Astrocyte (in vitro differentiated cells and primary cell): ENCODE measurements at regions not wholly inside any gene's neighbourhood (a gene's known extent, or its start where the extent isn't known, plus 50 kb on each side); places are given as distances from the start of the nearest gene placed in this dataset.

Experiments used
- DNase-seq: peaks from one replicate; pipeline ENCODE4 v3.0.0-alpha.2; 2010; ENCODE audit warnings: low read depth
- FAIRE-seq: peaks from 2 replicates; lab custom pipeline; 2011; peaks lifted over from hg19 to GRCh38; lab: Jason Lieb, UNC
- H2AFZ ChIP-seq: 2 replicates; pipeline ENCODE4 v1.6.0; 2012; ENCODE audit warnings: low read depth, low read length, inconsistent platforms
- H3K27ac ChIP-seq: 2 replicates; pipeline ENCODE4 v1.5.1; 2011; ENCODE audit warnings: low read depth, low read length, inconsistent platforms
- H3K27me3 ChIP-seq: 2 replicates; pipeline ENCODE4 v1.6.0; 2011; ENCODE audit warnings: low read length, inconsistent platforms; ENCODE audit not compliant: insufficient read depth
- H3K36me3 ChIP-seq: 2 replicates; pipeline ENCODE4 v1.5.1; 2011; ENCODE audit warnings: low read length, inconsistent platforms; ENCODE audit not compliant: insufficient read depth
- H3K4me1 ChIP-seq: 2 replicates; pipeline ENCODE4 v1.5.1; 2011; ENCODE audit warnings: low read length, inconsistent platforms; ENCODE audit not compliant: insufficient read depth
- H3K4me2 ChIP-seq: 2 replicates; pipeline ENCODE4 v1.6.0; 2012; ENCODE audit warnings: low read length, inconsistent platforms
- H3K4me3 ChIP-seq: 2 replicates; pipeline ENCODE4 v1.5.1; 2011; ENCODE audit warnings: low read depth, mild to moderate bottlenecking, low read length, inconsistent platforms; ENCODE audit not compliant: insufficient read depth
- H3K79me2 ChIP-seq: 2 replicates; pipeline ENCODE4 v1.6.0; 2012; ENCODE audit warnings: mild to moderate bottlenecking, low read length, inconsistent platforms; ENCODE audit not compliant: insufficient read depth
- H3K9ac ChIP-seq: 2 replicates; pipeline ENCODE4 v1.6.0; 2012; ENCODE audit warnings: mild to moderate bottlenecking, low read length, inconsistent platforms
- H3K9me3 ChIP-seq: 2 replicates; pipeline ENCODE4 v1.5.1; 2012; ENCODE audit warnings: low read depth, mild to moderate bottlenecking, low read length, inconsistent platforms; ENCODE audit not compliant: insufficient read depth
- H4K20me1 ChIP-seq: 2 replicates; pipeline ENCODE4 v1.6.0; 2012; ENCODE audit warnings: low read length, inconsistent platforms; ENCODE audit not compliant: insufficient read depth
- H3K27ac Mint-ChIP-seq: one replicate; pipeline ENCODE4 v1.8.0; 2021; ENCODE audit warnings: mild to moderate bottlenecking, mixed read lengths; ENCODE audit not compliant: unreplicated experiment
- H3K27me3 Mint-ChIP-seq: one replicate; pipeline ENCODE4 v1.8.0; 2021; ENCODE audit warnings: low read depth, mixed read lengths; ENCODE audit not compliant: unreplicated experiment
- H3K36me3 Mint-ChIP-seq: one replicate; pipeline ENCODE4 v1.8.0; 2021; ENCODE audit warnings: low read depth, mixed read lengths; ENCODE audit not compliant: unreplicated experiment
- H3K4me1 Mint-ChIP-seq: one replicate; pipeline ENCODE4 v1.8.0; 2021; ENCODE audit warnings: low read depth, mixed read lengths; ENCODE audit not compliant: unreplicated experiment
- H3K4me3 Mint-ChIP-seq: one replicate; pipeline ENCODE4 v1.8.0; 2021; ENCODE audit warnings: mild to moderate bottlenecking, moderate library complexity, mixed read lengths; ENCODE audit not compliant: unreplicated experiment
- H3K9me3 Mint-ChIP-seq: one replicate; pipeline ENCODE4 v1.8.0; 2021; ENCODE audit warnings: mild to moderate bottlenecking, mixed read lengths; ENCODE audit not compliant: unreplicated experiment
- CTCF ChIP-seq: IDR thresholded peaks from 2 replicates; pipeline ENCODE4 v1.5.1; 2011; ENCODE audit warnings: low read depth, mild to moderate bottlenecking, inconsistent platforms, low read length, moderate library complexity; ENCODE audit not compliant: insufficient read depth
- EZH2 ChIP-seq: IDR thresholded peaks from 2 replicates; pipeline ENCODE4 v1.6.1; 2012; ENCODE audit warnings: mild to moderate bottlenecking, low read length, inconsistent platforms; ENCODE audit not compliant: insufficient read depth

DNA sequence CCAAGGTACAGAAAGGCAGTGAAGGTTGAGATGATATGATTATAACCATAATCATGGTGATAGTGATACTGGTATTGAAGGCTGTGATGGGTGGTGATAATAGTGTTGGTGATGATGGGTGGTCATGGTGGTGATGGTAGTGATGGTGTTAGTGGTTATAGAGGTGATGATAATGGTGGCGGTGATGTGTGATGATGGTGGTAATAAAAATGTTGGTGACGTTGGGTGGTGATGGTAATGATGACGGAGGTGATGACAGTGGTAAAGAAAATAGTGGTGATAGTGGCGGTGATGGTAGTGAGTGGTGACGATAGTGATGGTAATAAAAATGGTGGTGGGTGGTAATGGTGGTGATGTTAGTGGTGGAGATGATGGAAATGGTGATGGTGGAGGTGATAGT, 65.1 kb upstream of the KDM8 start:
- Mint-ChIP-seq H3K27ac (peak overlapping the region; percentile 21), H3K4me1 (no peaks in the 10 kb centered on the region), H3K4me3 (no peak overlapping the region), H3K36me3 (no peaks in the 10 kb centered on the region), H3K9me3 (peaks cover 8% of the 10 kb centered on the region), H3K27me3 (no peaks in the 10 kb centered on the region)
- H2AFZ ChIP-seq = no peak overlapping the region
- no peaks in the 10 kb centered on the region for H4K20me1 ChIP-seq
- no peak overlapping the region for H3K9ac ChIP-seq
- no peak overlapping the region for H3K4me2 ChIP-seq
- no peak for FAIRE-seq
- DNase-seq = no peak
- H3K79me2 ChIP-seq = no peaks in the 10 kb centered on the region
- no peaks in the 10 kb centered on the region for H3K27me3 ChIP-seq
- TF ChIP-seq EZH2 (no peak), CTCF (no peak)
- H3K4me3 ChIP-seq = no peak overlapping the region
- H3K27ac ChIP-seq = no peak overlapping the region
- no peaks in the 10 kb centered on the region for H3K36me3 ChIP-seq
- no peaks in the 10 kb centered on the region for H3K4me1 ChIP-seq
- peaks cover 2% of the 10 kb centered on the region for H3K9me3 ChIP-seq

GRCh38 chr16:27145630-27146029, 57.7 kb upstream of the KDM8 start:
- DNase-seq = no peak
- H3K4me3 ChIP-seq = no peak overlapping the region
- no peaks in the 10 kb centered on the region for H4K20me1 ChIP-seq
- Mint-ChIP-seq H3K27me3 (peaks cover 3% of the 10 kb centered on the region), H3K4me1 (no peaks in the 10 kb centered on the region), H3K4me3 (no peak overlapping the region), H3K36me3 (peaks cover 2% of the 10 kb centered on the region), H3K9me3 (peaks cover 8% of the 10 kb centered on the region), H3K27ac (no peak overlapping the region)
- H3K27ac ChIP-seq = no peak overlapping the region
- TF ChIP-seq EZH2 (no peak), CTCF (no peak)
- no peak for FAIRE-seq
- H3K9me3 ChIP-seq = no peaks in the 10 kb centered on the region
- no peak overlapping the region for H3K9ac ChIP-seq
- no peaks in the 10 kb centered on the region for H3K27me3 ChIP-seq
- no peak overlapping the region for H3K4me2 ChIP-seq
- no peaks in the 10 kb centered on the region for H3K4me1 ChIP-seq
- H3K36me3 ChIP-seq = no peaks in the 10 kb centered on the region
- H2AFZ ChIP-seq = no peak overlapping the region
- H3K79me2 ChIP-seq = no peaks in the 10 kb centered on the region

DNA sequence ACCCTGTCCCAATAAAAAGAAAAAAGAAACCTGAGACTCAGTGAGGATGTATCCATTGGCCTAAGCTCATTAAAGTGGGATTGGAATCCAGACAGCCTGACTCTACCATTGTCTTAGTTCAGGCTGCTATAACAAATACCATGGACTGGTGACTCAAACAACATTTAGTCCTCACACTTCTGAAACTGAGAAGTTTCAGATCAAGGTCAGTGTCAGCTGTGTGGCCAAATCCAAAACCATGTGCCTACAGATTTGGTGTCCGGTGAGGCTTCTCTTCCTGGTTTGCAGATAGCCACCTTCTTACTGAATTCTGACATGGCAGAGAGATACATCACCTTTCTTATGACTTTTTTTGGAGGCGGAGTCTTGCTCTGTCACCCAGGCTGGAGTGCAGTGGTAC, 53.3 kb upstream of the KDM8 start:
- Mint-ChIP-seq H3K4me3 (no peak overlapping the region), H3K27me3 (peaks cover 23% of the 10 kb centered on the region), H3K27ac (no peak overlapping the region), H3K9me3 (peaks cover 6% of the 10 kb centered on the region), H3K4me1 (no peaks in the 10 kb centered on the region), H3K36me3 (peaks cover 2% of the 10 kb centered on the region)
- H3K36me3 ChIP-seq = no peaks in the 10 kb centered on the region
- no peak overlapping the region for H3K9ac ChIP-seq
- no peaks in the 10 kb centered on the region for H3K27me3 ChIP-seq
- H3K9me3 ChIP-seq = no peaks in the 10 kb centered on the region
- DNase-seq (no peak), FAIRE-seq (no peak)
- no peak for TF ChIP-seq CTCF
- TF ChIP-seq EZH2 = no peak
- H3K4me1 ChIP-seq = no peaks in the 10 kb centered on the region
- H3K79me2 ChIP-seq = no peaks in the 10 kb centered on the region
- no peak overlapping the region for H2AFZ ChIP-seq
- no peak overlapping the region for H3K4me3 ChIP-seq
- H3K4me2 ChIP-seq = no peak overlapping the region
- H4K20me1 ChIP-seq = no peaks in the 10 kb centered on the region
- no peak overlapping the region for H3K27ac ChIP-seq
